ENCODE measurements at regions not wholly inside any gene's neighbourhood (a gene's known extent, or its start where the extent isn't known, plus 50 kb on each side); places are given as distances from the start of the nearest gene placed in this dataset.

DNA sequence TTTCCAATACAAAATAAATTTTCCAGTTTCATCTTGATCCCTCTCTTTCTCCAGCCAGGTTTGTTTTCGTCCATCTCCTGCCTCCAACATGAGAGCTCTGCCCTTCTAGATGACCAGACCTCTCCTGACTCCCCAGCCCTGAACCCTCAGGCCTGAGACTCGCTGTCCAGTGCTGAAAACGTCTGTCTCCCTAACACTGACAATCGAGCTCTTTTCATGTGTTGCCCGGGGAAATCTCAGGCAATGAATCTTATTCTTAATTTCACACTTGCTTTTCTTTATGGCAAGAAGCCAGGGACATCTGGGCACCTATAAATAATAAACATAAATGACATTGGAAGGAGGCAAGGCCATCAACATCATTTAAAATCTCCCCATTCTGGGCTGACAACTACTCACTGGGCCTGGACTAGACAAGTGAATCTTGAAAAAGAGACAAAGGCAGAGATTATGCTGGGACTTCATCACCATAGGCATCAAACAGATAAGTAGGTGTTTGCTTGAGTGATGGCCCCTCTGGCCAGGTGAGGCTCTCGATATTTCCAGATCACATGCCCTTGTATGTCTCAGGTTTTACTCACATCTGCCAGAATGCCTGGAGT lies 274.5 kb upstream of the B3GAT1 start:
- Mint-ChIP-seq H3K4me1 (no peaks in the 10 kb centered on the region), H3K36me3 (ENCODE audit: low read depth) (no peaks in the 10 kb centered on the region), H3K27ac (no peak overlapping the region), H3K4me3 (no peak overlapping the region), H3K27me3 (peaks cover 64% of the 10 kb centered on the region)
- ATAC-seq (no peak), DNase-seq (no peak)
- no peaks in the 10 kb centered on the region for H3K9me3 ChIP-seq (ENCODE audit: control insufficient read depth, low read length, poor library complexity, severe bottlenecking)

DNA sequence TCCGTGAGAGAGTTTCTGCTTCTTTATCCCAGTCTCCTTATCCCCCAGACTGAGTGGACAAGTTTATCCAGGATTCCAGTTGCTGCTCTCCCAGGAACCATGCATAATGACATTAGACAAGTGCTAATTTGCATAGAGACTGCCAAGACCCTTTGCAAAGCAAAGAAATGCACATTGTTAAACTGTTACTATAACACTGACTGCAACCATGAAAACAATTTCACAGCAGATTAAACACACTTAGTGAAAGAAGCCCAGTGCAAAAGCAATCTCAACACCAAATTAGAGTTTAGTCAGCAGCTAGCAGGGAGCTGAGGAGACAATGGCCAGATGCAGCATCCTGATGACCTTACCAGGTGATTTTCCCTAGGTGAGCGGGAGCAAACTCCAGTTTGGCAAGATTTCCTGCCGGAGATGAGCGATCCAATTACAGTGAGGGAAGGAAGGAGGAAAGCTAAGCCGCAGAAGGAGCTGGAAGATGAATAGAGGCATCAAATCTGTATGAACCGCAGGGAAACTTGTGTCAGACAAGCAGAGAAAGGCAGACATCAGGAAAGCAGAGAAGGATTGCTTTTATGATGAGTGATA lies 273.8 kb upstream of the B3GAT1 start:
- no peaks in the 10 kb centered on the region for H3K4me1 Mint-ChIP-seq
- DNase-seq (no peak), ATAC-seq (no peak)
- no peak overlapping the region for H3K27ac Mint-ChIP-seq
- H3K36me3 Mint-ChIP-seq (ENCODE audit: low read depth) = no peaks in the 10 kb centered on the region
- peaks cover 61% of the 10 kb centered on the region for H3K27me3 Mint-ChIP-seq
- H3K9me3 ChIP-seq (ENCODE audit: control insufficient read depth, low read length, poor library complexity, severe bottlenecking) = no peaks in the 10 kb centered on the region
- no peak overlapping the region for H3K4me3 Mint-ChIP-seq

DNA sequence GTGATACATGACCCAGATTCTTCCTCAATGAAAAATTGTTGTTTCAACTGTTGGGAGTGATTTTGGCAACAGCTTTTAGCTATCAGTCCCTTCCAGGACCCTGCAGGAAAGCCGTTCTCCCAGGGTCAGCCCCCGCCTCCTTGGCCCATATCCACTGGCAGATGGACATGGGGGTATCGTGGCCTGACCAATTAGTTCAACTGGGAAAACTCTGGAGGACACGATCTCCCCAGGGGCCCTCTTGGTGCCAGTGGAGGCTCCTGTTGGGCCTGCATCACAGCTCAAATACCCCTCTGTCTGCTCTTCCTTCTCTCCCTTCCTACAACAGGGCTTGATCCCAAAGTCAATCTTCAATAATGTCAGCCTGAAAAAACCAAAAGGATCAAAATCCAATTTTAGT lies 272.5 kb upstream of the B3GAT1 start:
- no peak overlapping the region for H3K27ac Mint-ChIP-seq
- H3K4me1 Mint-ChIP-seq = no peaks in the 10 kb centered on the region
- no peak for ATAC-seq
- DNase-seq = no peak
- H3K4me3 Mint-ChIP-seq = no peak overlapping the region
- no peaks in the 10 kb centered on the region for H3K9me3 ChIP-seq (ENCODE audit: control insufficient read depth, low read length, poor library complexity, severe bottlenecking)
- no peaks in the 10 kb centered on the region for H3K36me3 Mint-ChIP-seq (ENCODE audit: low read depth)
- H3K27me3 Mint-ChIP-seq = peaks cover 57% of the 10 kb centered on the region

DNA sequence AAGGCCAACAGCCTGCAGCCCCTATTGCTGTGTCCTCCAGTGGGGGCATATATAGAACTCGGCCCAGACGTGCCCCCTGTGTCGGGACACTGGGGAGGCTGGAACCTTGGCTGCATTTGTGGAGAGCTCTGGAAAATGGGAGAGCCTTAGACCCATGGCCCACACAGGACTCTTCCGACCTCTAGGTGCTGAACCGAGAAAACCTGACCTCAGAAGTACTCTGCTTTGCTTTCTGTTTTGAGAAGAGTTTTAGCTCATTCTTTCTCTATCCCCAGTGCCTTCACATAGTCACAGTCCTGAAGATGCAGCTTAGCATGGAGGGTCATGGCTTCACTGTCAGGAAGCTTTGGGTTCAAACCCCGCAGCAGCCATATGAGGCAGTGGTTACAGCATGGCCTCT lies 271.8 kb upstream of the B3GAT1 start:
- H3K4me1 Mint-ChIP-seq = no peaks in the 10 kb centered on the region
- H3K4me3 Mint-ChIP-seq = no peak overlapping the region
- no peaks in the 10 kb centered on the region for H3K9me3 ChIP-seq (ENCODE audit: control insufficient read depth, low read length, poor library complexity, severe bottlenecking)
- H3K27ac Mint-ChIP-seq = no peak overlapping the region
- H3K27me3 Mint-ChIP-seq = peaks cover 54% of the 10 kb centered on the region
- no peak for DNase-seq
- H3K36me3 Mint-ChIP-seq (ENCODE audit: low read depth) = no peaks in the 10 kb centered on the region
- ATAC-seq = no peak

DNA sequence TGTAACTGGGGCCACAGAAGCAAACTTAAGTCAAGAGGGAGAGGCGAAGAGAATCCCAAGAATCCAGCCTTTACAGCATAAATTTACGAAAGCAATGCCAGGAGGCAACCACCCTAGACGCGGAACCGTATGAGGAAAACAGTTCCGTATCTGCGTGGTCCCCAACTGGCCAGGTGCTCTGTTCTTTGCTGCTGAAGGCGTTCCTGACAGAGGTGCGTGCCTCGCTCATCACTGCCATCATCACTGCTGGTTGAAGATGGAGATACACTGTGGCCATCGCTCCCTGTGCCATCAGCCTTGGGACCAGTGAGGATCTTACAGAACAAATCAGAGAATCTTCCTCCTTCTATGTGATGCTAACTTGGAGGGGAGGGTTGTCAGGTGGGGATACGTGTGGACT lies 270.5 kb upstream of the B3GAT1 start:
- peaks cover 45% of the 10 kb centered on the region for H3K27me3 Mint-ChIP-seq
- H3K27ac Mint-ChIP-seq = no peak overlapping the region
- ATAC-seq = no peak

DNA sequence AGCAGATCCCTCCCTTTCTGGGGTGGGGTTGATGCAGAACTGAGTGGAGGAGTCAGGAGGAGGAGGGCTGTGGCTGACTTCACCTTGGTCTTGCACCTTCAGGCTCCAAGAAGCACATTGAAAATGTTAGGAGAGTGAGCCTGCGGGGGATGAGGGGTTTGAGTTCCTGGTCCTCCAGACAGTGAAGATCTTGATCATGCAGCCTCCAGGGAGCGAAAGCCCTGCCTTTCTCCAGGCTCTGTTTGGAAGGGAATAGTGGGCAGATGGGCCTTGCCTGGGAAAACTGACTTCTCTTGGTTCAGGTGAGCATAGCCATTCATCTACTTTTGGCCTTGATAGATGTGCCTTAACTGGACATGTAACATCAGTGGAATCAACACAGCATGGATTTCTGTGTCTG lies 267.6 kb upstream of the B3GAT1 start:
- Mint-ChIP-seq H3K4me3 (no peak overlapping the region), H3K27me3 (peaks cover 40% of the 10 kb centered on the region), H3K27ac (no peak overlapping the region), H3K4me1 (no peaks in the 10 kb centered on the region), H3K36me3 (ENCODE audit: low read depth) (no peaks in the 10 kb centered on the region)
- no peaks in the 10 kb centered on the region for H3K9me3 ChIP-seq (ENCODE audit: control insufficient read depth, low read length, poor library complexity, severe bottlenecking)
- DNase-seq = no peak
- no peak for ATAC-seq

More for the DNA sequence above, 270.5 kb upstream of the B3GAT1 start:
- DNase-seq = no peak
- H3K4me1 Mint-ChIP-seq = no peaks in the 10 kb centered on the region
- H3K36me3 Mint-ChIP-seq (ENCODE audit: low read depth) = no peaks in the 10 kb centered on the region
- no peaks in the 10 kb centered on the region for H3K9me3 ChIP-seq (ENCODE audit: control insufficient read depth, low read length, poor library complexity, severe bottlenecking)
- H3K4me3 Mint-ChIP-seq = no peak overlapping the region

DNA sequence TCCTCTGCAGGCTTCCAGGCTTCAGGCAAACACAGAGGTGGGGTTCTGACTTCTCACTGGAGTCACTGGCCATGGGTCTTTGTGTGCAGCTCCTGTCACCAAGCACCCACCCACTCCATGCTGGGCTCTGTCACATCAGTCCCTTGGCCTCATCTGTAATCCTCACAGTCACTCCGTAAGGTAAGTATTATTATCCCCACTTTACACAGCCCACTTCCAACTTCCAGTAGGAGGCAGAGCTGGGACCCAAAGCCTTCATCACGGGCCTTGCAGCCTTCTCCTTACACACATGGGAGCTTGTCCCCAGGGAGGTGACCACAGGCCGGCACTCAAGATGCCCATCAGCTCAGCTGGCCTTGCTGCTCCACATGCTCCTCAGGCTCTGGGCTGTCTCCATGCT lies 266.7 kb upstream of the B3GAT1 start:
- H3K27me3 Mint-ChIP-seq = peaks cover 35% of the 10 kb centered on the region
- ATAC-seq (no peak), DNase-seq (no peak)
- H3K4me1 Mint-ChIP-seq = no peaks in the 10 kb centered on the region
- H3K4me3 Mint-ChIP-seq = no peak overlapping the region
- no peaks in the 10 kb centered on the region for H3K36me3 Mint-ChIP-seq (ENCODE audit: low read depth)
- H3K27ac Mint-ChIP-seq = no peak overlapping the region
- H3K9me3 ChIP-seq (ENCODE audit: control insufficient read depth, low read length, poor library complexity, severe bottlenecking) = no peaks in the 10 kb centered on the region

DNA sequence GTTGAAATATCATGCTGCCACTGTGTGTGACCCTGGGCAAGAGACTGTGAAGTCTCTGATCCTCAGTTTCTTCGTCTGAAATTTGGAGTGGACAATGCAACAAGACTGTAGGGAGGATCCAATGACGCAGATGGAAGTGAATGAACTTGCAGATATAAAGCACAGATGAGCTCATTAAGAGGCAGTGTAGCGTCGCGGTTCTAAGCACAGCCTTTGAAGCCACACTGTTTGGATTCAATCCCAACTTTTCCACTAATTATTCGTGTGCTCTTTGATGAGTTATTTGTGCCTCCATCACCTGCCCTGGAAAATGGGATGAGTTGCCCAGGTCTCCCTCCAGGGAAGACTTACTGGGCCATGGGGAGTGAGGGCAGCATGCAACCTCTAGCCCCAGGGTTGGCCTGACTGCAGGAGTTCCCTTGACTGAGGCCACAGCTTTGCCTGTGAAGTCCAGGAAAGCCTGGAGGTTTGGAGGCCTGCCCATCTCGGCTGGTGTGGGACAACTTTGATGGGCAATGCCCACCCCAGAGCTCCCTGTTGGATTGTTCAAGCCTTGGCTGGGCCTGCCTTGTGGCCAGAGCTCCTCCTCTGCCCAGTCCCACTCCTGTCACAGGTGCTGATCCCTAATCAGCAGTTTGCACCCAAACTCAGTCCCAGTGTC lies 266.0 kb upstream of the B3GAT1 start:
- Mint-ChIP-seq H3K27me3 (peaks cover 28% of the 10 kb centered on the region), H3K4me1 (no peaks in the 10 kb centered on the region), H3K4me3 (no peak overlapping the region), H3K36me3 (ENCODE audit: low read depth) (no peaks in the 10 kb centered on the region), H3K27ac (no peak overlapping the region)
- DNase-seq = no peak
- ATAC-seq = no peak
- no peaks in the 10 kb centered on the region for H3K9me3 ChIP-seq (ENCODE audit: control insufficient read depth, low read length, poor library complexity, severe bottlenecking)

DNA sequence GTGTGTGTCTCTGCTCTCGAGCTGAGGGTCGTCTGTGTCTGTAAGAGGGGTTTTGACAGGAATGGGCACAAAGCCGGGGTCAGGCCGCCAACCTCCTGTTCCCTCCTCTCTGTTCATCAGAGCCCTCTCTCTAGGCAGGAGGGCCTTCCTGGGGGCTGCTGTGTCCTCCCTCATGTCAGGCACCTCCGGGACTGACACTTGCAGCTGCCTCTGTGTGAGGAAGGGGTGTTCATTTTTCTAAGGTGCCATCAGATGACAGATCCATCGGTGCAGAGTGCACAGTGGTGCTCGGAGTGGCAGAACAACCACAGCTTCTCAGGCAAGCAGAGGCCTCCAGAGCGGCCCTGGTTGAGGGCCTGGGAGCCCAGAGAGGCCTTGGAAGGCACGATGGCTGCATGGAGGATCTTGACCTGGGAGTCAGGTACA lies 265.4 kb upstream of the B3GAT1 start:
- no peaks in the 10 kb centered on the region for H3K9me3 ChIP-seq (ENCODE audit: control insufficient read depth, low read length, poor library complexity, severe bottlenecking)
- Mint-ChIP-seq H3K27ac (no peak overlapping the region), H3K4me3 (no peak overlapping the region), H3K27me3 (peaks cover 23% of the 10 kb centered on the region), H3K4me1 (no peaks in the 10 kb centered on the region), H3K36me3 (ENCODE audit: low read depth) (no peaks in the 10 kb centered on the region)
- DNase-seq (no peak), ATAC-seq (no peak)

DNA sequence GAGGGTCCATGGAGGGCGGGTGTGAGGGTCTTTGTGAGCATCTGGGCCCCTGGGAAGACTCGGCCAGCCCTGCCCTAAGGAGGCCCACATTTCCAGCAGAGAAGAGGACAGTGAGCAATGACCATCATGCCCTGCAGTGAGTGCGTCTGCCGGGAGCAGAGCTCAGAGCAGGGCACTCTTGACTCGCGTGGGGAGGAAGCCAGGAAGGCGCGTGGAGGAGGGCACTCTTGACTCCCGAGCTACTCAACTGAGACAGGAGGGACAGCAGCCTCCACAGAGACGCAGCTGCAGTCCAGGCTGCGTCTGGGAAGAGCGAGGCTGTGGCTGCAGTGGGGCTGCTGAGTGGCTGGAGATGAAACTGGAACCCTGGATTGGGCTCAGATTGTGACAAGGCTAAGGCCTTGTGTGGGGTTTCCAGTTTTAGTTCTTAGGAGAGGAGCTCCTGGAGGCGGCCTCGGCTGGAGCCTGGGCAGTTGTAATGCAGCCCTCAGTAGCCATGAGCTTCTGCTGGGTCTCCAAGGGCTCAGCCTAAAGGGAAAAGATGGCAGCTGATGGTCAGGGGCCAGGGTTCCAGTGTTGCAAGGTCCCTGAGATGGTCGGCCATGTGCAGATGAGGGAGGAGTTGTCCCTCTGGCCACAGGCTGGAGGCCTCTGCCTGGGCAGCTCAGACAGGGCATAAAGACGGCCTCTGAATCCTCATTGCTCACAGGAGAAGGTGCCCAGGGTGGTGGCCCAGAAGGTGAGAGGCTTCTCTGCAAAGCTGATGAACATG lies 264.7 kb upstream of the B3GAT1 start:
- no peaks in the 10 kb centered on the region for H3K4me1 Mint-ChIP-seq
- H3K4me3 Mint-ChIP-seq = no peak overlapping the region
- no peak for DNase-seq
- peaks cover 23% of the 10 kb centered on the region for H3K27me3 Mint-ChIP-seq
- no peak overlapping the region for H3K27ac Mint-ChIP-seq
- H3K9me3 ChIP-seq (ENCODE audit: control insufficient read depth, low read length, poor library complexity, severe bottlenecking) = no peaks in the 10 kb centered on the region
- no peaks in the 10 kb centered on the region for H3K36me3 Mint-ChIP-seq (ENCODE audit: low read depth)
- no peak for ATAC-seq

DNA sequence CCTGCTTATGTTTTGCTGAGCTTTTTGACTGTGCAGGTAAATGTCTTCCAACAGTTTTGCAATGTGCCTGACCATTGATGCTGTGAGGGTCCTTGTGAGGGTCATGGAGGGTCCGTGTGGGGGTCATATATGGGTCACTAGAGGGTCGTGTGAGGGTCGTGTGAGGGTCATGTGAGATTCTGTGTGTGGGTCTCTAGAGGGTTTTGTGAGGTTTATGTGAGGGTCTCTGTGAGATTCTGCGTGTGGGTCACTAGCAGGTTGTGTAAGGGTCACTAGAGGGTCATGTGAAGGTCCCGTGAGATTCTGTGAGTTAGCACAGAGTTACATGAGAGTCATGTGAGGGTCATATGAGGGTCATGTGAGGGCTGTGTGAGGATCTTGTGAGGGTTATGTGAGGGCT lies 263.9 kb upstream of the B3GAT1 start:
- H3K27me3 Mint-ChIP-seq = peaks cover 21% of the 10 kb centered on the region
- H3K4me1 Mint-ChIP-seq = no peaks in the 10 kb centered on the region
- no peak overlapping the region for H3K4me3 Mint-ChIP-seq
- H3K9me3 ChIP-seq (ENCODE audit: control insufficient read depth, low read length, poor library complexity, severe bottlenecking) = no peaks in the 10 kb centered on the region
- DNase-seq = no peak
- H3K36me3 Mint-ChIP-seq (ENCODE audit: low read depth) = no peaks in the 10 kb centered on the region
- H3K27ac Mint-ChIP-seq = no peak overlapping the region
- ATAC-seq = no peak

DNA sequence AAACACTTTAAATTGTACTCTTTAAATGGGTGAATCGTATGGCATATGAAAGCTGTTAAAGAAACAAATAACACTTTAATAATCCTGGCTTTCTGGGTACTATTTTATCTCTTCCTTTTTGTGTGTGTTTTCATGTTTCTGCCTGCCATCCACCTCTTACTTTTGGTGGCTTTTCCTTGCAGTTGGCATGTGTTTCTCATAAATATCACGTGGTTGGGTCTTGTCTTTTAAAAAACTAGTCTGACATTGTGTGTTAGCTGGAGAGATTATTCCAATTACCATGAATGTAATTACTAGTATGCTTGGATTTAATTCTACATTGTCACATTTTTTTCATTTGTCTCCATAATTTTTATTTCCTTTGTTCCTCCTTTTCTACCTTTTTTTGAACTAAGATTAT lies 262.9 kb upstream of the B3GAT1 start:
- DNase-seq = no peak
- no peak for ATAC-seq
- no peaks in the 10 kb centered on the region for H3K9me3 ChIP-seq (ENCODE audit: control insufficient read depth, low read length, poor library complexity, severe bottlenecking)
- Mint-ChIP-seq H3K27ac (no peak overlapping the region), H3K4me3 (no peak overlapping the region), H3K27me3 (peaks cover 26% of the 10 kb centered on the region), H3K36me3 (ENCODE audit: low read depth) (no peaks in the 10 kb centered on the region), H3K4me1 (no peaks in the 10 kb centered on the region)

DNA sequence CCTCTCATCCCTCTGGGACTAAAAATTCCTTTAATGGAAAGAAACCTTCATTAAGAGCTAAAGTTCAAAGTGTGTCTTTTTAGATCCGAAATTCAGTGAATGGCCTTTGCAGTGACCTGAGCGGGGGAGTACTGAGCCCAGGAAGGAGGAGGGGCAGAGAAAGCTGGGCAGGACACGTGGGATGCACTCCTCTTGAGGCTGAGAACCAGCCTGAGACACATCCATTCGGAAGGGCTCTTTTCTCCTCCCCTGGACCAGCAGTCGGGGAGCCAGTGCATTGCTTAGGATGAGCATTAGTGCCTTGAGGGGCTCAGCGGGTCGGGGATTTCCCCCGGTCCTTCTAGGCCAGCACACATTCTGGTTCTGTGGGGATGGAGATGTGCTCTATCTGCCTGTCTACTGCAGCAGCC lies 258.9 kb upstream of the B3GAT1 start:
- Mint-ChIP-seq H3K27me3 (peaks cover 44% of the 10 kb centered on the region), H3K4me1 (no peaks in the 10 kb centered on the region)
- ATAC-seq = no peak

More for the DNA sequence above, 258.9 kb upstream of the B3GAT1 start:
- DNase-seq = no peak
- H3K9me3 ChIP-seq (ENCODE audit: control insufficient read depth, low read length, poor library complexity, severe bottlenecking) = no peaks in the 10 kb centered on the region
- Mint-ChIP-seq H3K27ac (no peak overlapping the region), H3K4me3 (no peak overlapping the region), H3K36me3 (ENCODE audit: low read depth) (no peaks in the 10 kb centered on the region)

All from T-helper 17 cell (primary cell).